ENCODE measurements at regions not wholly inside any gene's neighbourhood (a gene's known extent, or its start where the extent isn't known, plus 50 kb on each side); places are given as distances from the start of the nearest gene placed in this dataset.
A peak's percentile ranks its signal among the peaks of the same experiment; 100 is the strongest.

DNA sequence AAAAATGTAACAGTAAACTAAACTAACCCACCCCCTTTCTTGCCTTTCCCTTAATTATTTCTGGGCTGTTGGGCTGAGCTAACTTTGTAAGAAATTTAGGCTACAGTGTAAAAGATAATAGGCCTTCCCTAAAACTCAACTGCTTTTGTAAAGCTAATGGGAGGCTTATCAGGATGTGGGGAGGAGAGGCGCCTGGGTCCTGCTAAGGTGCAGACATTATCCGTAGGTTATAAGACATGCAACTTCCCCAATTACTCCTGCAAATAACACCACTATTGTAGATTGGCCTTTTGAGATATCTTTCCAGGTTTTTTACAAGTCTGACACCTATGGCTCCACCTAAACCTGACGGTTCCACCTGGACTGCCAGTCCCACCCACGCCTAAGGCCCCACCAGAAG lies 88.3 kb downstream of the NPAP1 start:
- no peak overlapping the region for H3K27ac Mint-ChIP-seq
- H3K4me1 Mint-ChIP-seq = no peaks in the 10 kb centered on the region
- H3K9me3 Mint-ChIP-seq = peaks cover 2% of the 10 kb centered on the region
- intact Hi-C loops (cut with micrococcal nuclease) = no loop called here
- H3K4me3 Mint-ChIP-seq = no peak overlapping the region
- H3K27me3 Mint-ChIP-seq = no peaks in the 10 kb centered on the region
- ChIA-PET CTCF (no interaction called here), POLR2A (no interaction called here)
- DNase-seq (no peak), ATAC-seq (ENCODE audit: low read depth) (no peak)
- no peaks in the 10 kb centered on the region for H3K36me3 Mint-ChIP-seq (ENCODE audit: low read depth)
- TF ChIP-seq, protein P1, sequence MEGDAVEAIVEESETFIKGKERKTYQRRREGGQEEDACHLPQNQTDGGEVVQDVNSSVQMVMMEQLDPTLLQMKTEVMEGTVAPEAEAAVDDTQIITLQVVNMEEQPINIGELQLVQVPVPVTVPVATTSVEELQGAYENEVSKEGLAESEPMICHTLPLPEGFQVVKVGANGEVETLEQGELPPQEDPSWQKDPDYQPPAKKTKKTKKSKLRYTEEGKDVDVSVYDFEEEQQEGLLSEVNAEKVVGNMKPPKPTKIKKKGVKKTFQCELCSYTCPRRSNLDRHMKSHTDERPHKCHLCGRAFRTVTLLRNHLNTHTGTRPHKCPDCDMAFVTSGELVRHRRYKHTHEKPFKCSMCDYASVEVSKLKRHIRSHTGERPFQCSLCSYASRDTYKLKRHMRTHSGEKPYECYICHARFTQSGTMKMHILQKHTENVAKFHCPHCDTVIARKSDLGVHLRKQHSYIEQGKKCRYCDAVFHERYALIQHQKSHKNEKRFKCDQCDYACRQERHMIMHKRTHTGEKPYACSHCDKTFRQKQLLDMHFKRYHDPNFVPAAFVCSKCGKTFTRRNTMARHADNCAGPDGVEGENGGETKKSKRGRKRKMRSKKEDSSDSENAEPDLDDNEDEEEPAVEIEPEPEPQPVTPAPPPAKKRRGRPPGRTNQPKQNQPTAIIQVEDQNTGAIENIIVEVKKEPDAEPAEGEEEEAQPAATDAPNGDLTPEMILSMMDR (IDR thresholded peaks at IDR 0.05) = no peak

DNA sequence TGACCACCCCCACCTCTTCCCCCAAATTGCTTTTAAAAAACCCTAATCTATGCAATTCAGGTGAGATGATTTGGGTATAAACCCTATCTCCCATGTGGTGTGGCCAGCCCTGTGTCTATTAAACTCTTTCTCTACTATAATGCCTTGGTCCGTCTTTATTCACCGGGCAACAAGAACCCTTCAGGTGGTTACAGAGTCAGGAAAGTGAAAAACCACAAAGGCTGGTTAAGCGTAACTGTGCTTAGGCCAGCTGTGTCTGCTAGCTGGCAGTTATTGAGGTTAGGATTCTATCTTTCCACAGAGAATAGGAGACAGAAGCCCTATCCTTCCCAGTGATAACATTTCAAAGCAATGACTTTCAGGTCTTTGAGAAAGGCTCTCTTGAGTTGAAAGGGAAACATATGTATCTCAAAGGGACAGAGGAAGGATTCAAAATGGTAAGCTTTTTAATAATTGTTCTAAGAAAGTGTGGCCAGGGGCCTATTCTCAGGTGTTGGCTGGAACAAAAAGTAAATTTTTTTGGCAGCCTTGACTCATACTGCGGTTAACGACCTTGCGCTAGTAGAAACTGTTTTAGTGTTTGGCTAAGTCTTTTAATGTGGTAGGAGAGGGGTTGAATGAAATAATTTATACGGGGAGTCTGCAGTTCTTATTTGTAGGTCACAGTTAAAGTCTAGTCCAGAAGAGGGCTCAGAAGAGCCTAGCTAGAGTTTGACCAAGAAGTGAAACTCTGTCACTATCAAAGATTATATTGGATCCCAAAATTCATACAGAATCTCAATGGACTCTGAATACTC lies 89.0 kb downstream of the NPAP1 start:
- no peak overlapping the region for H3K4me3 Mint-ChIP-seq
- H3K36me3 Mint-ChIP-seq (ENCODE audit: low read depth) = no peaks in the 10 kb centered on the region
- CTCF ChIA-PET = no interaction called here
- no peaks in the 10 kb centered on the region for H3K4me1 Mint-ChIP-seq
- H3K9me3 Mint-ChIP-seq = peaks cover 2% of the 10 kb centered on the region
- TF ChIP-seq, protein P1 (IDR thresholded peaks at IDR 0.05) = no peak
- POLR2A ChIA-PET = no interaction called here
- H3K27ac Mint-ChIP-seq = no peak overlapping the region
- intact Hi-C loops (cut with micrococcal nuclease) = no loop called here
- no peaks in the 10 kb centered on the region for H3K27me3 Mint-ChIP-seq
- ATAC-seq (ENCODE audit: low read depth) (no peak), DNase-seq (no peak)

DNA sequence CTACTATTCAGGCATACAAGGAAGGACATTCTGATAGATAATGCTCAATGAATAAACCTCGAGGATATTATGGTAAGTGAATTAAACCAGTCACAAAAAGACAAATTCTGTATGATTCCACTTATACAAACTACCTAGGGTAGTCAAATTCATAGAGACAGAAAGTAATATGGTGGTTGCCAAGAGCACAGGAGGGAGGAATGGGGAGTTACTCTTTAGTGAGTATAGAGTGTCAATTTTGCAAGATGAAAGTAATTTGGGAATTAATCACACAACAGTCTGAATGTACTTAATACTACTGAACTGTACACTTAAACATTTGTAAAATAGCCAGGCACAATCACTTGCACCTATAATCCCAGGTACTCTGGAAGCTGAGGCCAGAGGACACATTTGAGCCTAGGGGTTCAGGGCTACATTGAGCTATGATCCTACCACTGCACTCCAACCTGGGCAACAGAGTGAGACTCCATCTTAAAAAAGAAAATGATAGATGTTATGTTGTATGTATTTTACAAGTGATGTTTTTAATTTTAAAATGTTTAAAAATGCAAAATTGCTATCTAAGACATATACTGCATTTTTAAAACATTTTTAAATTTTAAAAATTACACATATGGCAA lies 91.0 kb downstream of the NPAP1 start:
- ChIA-PET POLR2A (no interaction called here), CTCF (no interaction called here)
- TF ChIP-seq, protein P1 (IDR thresholded peaks at IDR 0.05) = no peak
- Mint-ChIP-seq H3K27ac (no peak overlapping the region), H3K27me3 (no peaks in the 10 kb centered on the region), H3K36me3 (ENCODE audit: low read depth) (no peaks in the 10 kb centered on the region), H3K4me1 (no peaks in the 10 kb centered on the region), H3K4me3 (no peak overlapping the region), H3K9me3 (peaks cover 2% of the 10 kb centered on the region)
- DNase-seq = no peak
- ATAC-seq (ENCODE audit: low read depth) = no peak
- intact Hi-C loops (cut with micrococcal nuclease) = no loop called here

DNA sequence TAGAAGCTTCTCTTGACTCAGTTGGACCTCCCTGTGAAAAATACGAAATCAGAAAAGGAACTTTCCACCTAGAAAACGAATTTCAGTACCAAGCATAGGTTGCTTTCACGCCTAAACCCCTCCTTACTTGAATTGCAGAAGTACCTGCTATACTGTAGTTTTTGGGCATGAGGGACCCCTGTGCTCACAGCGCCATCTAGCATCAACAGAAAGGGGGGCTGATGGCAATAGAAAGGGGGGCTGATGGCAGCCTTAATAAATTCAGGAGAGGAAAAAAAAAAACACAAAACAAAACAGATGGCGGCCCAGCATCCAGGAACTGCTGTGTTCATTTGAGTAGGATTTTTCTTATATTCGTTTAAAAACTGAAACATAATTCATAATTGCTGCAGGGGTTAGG lies 96.7 kb downstream of the NPAP1 start:
- no peak for DNase-seq
- ATAC-seq (ENCODE audit: low read depth) = no peak
- CTCF ChIA-PET = no interaction called here
- peaks cover 2% of the 10 kb centered on the region for H3K4me1 Mint-ChIP-seq
- H3K4me3 Mint-ChIP-seq = no peak overlapping the region
- intact Hi-C loops (cut with micrococcal nuclease) = loop anchor here (2.0 kb wide), 1 partner anchor 185 kb away; no protein-coding TSS in a partner anchor
- H3K36me3 Mint-ChIP-seq (ENCODE audit: low read depth) = no peaks in the 10 kb centered on the region
- H3K27me3 Mint-ChIP-seq = peaks cover 2% of the 10 kb centered on the region
- POLR2A ChIA-PET = no interaction called here
- TF ChIP-seq, protein P1 (IDR thresholded peaks at IDR 0.05) = no peak
- H3K9me3 Mint-ChIP-seq = peaks cover 21% of the 10 kb centered on the region
- H3K27ac Mint-ChIP-seq = no peak overlapping the region

DNA sequence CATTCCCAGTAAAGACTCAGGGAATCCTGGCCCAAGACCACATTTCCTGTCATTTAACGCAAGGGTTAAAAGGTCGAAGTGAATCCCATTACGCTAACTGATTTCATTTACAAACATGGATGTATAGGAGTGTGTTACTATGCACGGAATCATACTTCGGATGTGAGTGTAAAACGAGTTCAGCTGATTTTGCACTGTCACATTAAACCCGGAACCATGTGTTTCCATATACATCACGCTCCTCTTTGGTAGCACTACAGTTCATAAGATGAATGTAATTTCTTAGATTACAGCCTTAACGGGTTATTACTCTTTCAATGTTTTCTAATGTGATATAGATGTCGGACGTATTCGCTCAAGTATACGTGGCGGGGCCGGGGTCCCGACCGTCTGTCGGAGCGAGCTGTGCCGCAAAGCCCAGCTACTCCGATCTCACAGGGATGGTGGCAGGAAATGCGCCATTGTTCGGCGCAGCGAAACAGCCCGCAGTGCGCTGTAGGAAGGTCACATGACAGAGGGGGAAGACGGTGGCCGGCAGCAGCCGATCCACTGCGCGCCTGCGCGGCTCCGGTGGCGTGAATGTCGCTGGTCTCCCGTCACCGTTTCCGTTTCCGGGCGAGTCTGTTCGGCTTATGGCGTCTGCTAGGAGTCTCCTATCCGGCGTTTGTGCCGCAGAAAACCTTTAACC lies 97.3 kb downstream of the NPAP1 start:
- intact Hi-C loops (cut with micrococcal nuclease) = loop anchor here (2.0 kb wide), 1 partner anchor 184 kb away; no protein-coding TSS in a partner anchor
- H3K36me3 Mint-ChIP-seq (ENCODE audit: low read depth) = no peaks in the 10 kb centered on the region
- peak; percentile 42 for ATAC-seq (ENCODE audit: low read depth)
- H3K27ac Mint-ChIP-seq = no peak overlapping the region
- peak; percentile 19 for DNase-seq
- H3K9me3 Mint-ChIP-seq = peaks cover 22% of the 10 kb centered on the region
- peaks cover 2% of the 10 kb centered on the region for H3K27me3 Mint-ChIP-seq
- peak overlapping the region; percentile 81 for H3K4me3 Mint-ChIP-seq
- H3K4me1 Mint-ChIP-seq = peaks cover 2% of the 10 kb centered on the region
- TF ChIP-seq, protein P1 (IDR thresholded peaks at IDR 0.05) = no peak
- ChIA-PET POLR2A (no interaction called here), CTCF (no interaction called here)
